Right lobe of liver (tissue), 6 donors: ENCODE measurements at regions not wholly inside any gene's neighbourhood (a gene's known extent, or its start where the extent isn't known, plus 50 kb on each side); places are given as distances from the start of the nearest gene placed in this dataset.

Experiments
- ATAC-seq, 4 donors: fragments of 200-7000 bp; cut with Tn5 transposase; one replicate each; pipeline ENCODE4 v1.9.1; 2020; ENCODE audit warnings: mild to moderate bottlenecking in 4 of 4, moderate library complexity in 4 of 4
- DNase-seq, 3 donors: peaks; one replicate each; pipeline ENCODE4 v3.0.0-alpha.2; 2020
- H3K27ac ChIP-seq, 3 donors: fragments of 200-600 bp; one replicate each; pipeline ENCODE4 v1.8.0; 2022
- H3K27me3 ChIP-seq, 2 donors: fragments of 200-600 bp; one replicate each; pipeline ENCODE4 v1.8.0; 2022
- H3K36me3 ChIP-seq, 4 donors: fragments of 200-600 bp; sonication (generic) in 1 of 4; one replicate each; pipeline versions ENCODE4 v1.5.1 to v1.8.0; 2017 to 2022; ENCODE audit warnings: control low read depth in 1 of 4
- H3K4me1 ChIP-seq, 4 donors: fragments of 200-600 bp; sonication (generic) in 1 of 4; one replicate each; pipeline versions ENCODE4 v1.5.1 to v1.8.0; 2017 to 2022; ENCODE audit warnings: control low read depth in 1 of 4
- H3K4me3 ChIP-seq, 3 donors: fragments of 200-600 bp; one replicate each; pipeline ENCODE4 v1.8.0; 2022
- H3K9me3 ChIP-seq, 4 donors: fragments of 200-600 bp; sonication (generic) in 1 of 4; one replicate each; pipeline versions ENCODE4 v1.5.1 to v1.8.0; 2017 to 2022; ENCODE audit warnings: control low read depth in 1 of 4
- POLR2A ChIP-seq: fragments of 450-650 bp; IDR thresholded peaks from one replicate; pipeline ENCODE4 v1.6.1; 2017; ENCODE audit warnings: antibody characterized with exemption, mild to moderate bottlenecking
- WGBS: methylation state at CpG from one replicate; pipeline ENCODE4 v1.1.6; 2018; ENCODE audit warnings: low coverage, low lambda C conversion rate; ENCODE audit not compliant: insufficient coverage; ENCODE audit errors: missing lambda C conversion rate; 5-methylcytosine and 5-hydroxymethylcytosine counted together
- intact Hi-C, 2 donors: fragments of 100-400 bp; cut with DNase I; formaldehyde crosslinking; loops; one replicate each; pipeline versions ENCODE4 v1.11.2 to v1.14.1; 2022
- TF ChIP-seq, protein P1 (sequence below), 4 donors: fragments of 200-600 bp in 3 of 4; fragments of 450-650 bp in 1 of 4; IDR thresholded peaks; one replicate each; pipeline versions ENCODE4 v1.5.1 to v1.8.0; 2016 to 2022; ENCODE audit warnings: antibody characterized with exemption in 4 of 4, mild to moderate bottlenecking in 2 of 4
- donor health status: DM: no; HTN: yes; CAD: no.
- donor health status: DM: no; HTN: no; CAD: no.
- donor health status: DM: no; HTN: no; CAD: no.
- donor health status: DM: no; HTN: yes; CAD: no.
- donor health status: DM: no; HTN: yes; CAD: no.

DNA sequence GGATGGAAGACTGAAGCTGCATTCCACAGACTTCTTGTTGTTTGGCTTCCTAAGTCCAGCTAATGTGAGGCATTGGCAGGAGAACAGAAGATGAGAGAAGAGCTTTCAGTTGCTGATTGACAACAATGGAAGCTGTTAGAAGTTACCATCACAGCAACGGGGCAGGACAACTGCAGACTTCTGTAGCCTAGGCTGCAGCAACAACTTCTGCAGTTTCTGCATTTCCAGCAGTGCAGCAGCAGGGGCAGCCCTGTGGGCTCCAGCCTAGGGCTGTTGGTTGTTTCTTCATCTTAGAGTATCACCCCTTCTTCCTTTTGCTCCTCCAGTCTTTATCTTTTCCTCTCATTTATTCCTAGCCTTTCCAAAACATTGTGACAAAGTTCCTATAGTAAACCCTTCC, 528.8 kb upstream of the PTGER4 start:
- ATAC-seq (peak in 2 of 4 donors; percentile 18 to 31), DNase-seq (no peak)
- H3K27ac ChIP-seq, result no peak overlapping the region
- no peak for TF ChIP-seq POLR2A
- H3K4me3 ChIP-seq, result no peak overlapping the region
- no peaks in the 10 kb centered on the region for H3K9me3 ChIP-seq
- no peaks in the 10 kb centered on the region for H3K4me1 ChIP-seq
- no peaks in the 10 kb centered on the region for H3K27me3 ChIP-seq
- WGBS, result no CpG with 5 or more reads among the region's 1 CpG
- no peaks in the 10 kb centered on the region for H3K36me3 ChIP-seq
- intact Hi-C loops, result no loop called here

DNA sequence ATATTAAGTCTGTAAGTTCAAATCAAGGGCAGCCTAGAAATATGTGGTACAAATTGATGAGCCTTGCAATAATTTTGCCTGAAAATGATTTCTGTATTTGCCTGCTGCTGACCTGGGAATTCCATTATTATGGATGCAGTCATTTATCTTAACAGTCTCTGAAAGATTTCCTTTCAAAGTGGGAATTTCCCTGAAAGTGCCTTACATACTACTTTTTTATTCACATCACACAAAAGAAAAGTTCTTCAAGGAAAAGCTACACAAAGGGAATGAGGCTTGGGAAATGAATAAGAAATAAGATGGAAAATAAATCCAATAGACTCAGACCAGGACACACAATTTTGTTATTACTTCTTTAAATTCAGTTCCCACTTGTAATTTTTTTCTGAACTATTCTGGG, 537.8 kb upstream of the PTGER4 start:
- Histone ChIP-seq H3K4me1 (no peaks in the 10 kb centered on the region), H3K4me3 (no peak overlapping the region), H3K27ac (no peak overlapping the region), H3K36me3 (no peaks in the 10 kb centered on the region), H3K9me3 (no peaks in the 10 kb centered on the region), H3K27me3 (no peaks in the 10 kb centered on the region)
- ATAC-seq (no peak), DNase-seq (no peak)
- no peak for TF ChIP-seq POLR2A
- TF ChIP-seq, protein P1, sequence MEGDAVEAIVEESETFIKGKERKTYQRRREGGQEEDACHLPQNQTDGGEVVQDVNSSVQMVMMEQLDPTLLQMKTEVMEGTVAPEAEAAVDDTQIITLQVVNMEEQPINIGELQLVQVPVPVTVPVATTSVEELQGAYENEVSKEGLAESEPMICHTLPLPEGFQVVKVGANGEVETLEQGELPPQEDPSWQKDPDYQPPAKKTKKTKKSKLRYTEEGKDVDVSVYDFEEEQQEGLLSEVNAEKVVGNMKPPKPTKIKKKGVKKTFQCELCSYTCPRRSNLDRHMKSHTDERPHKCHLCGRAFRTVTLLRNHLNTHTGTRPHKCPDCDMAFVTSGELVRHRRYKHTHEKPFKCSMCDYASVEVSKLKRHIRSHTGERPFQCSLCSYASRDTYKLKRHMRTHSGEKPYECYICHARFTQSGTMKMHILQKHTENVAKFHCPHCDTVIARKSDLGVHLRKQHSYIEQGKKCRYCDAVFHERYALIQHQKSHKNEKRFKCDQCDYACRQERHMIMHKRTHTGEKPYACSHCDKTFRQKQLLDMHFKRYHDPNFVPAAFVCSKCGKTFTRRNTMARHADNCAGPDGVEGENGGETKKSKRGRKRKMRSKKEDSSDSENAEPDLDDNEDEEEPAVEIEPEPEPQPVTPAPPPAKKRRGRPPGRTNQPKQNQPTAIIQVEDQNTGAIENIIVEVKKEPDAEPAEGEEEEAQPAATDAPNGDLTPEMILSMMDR (IDR thresholded peaks at IDR 0.05), result no peak
- intact Hi-C loops, result no loop called here

DNA sequence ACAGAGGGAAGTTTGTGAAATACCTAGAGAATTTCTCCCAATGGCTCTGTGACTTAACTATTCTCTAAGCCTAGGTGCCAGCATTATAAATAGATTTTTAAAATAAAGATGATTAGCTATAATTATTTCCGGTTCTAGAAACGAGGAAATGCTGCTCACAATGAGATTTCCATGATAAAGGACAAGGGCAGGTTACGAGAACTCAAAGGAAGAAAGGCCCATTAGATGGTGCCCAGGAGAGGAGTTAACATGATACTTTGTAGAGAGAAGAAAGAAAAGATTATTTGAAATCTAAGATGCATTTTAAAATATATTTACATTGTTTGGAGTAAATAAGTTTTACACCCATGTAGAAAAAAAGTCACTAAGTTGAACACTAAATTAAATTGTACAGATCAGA, 538.3 kb upstream of the PTGER4 start:
- TF ChIP-seq, protein P1 (IDR thresholded peaks at IDR 0.05), result no peak
- TF ChIP-seq POLR2A, result no peak
- 55% methylated on average over 3 of the region's 3 CpGs for WGBS

DNA sequence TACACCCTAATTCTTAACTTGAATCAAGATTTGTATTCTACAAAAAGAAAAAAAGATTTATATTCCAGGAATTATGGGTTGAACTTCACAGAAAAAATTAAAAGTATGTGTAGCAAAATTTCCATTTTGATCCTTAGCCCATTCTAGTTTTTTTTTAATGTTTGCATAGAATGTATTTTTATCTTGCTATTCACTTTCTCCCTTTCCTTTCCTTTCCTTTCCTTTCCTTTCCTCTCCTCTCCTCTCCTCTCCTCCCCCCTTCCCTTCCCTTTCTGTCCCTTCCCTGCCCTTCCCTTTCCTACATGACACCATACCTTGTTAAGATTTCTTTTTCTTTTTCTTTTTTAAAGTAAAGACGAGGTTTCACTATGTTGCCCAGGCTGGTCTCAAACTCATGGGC, 542.5 kb upstream of the PTGER4 start:
- H3K36me3 ChIP-seq, result no peaks in the 10 kb centered on the region
- whole genome bisulfite sequencing, result 43% methylated on average over 1 of the region's 1 CpG
- no peak overlapping the region for H3K27ac ChIP-seq
- TF ChIP-seq, protein P1 (IDR thresholded peaks at IDR 0.05), result no peak
- no peak for TF ChIP-seq POLR2A
- no peaks in the 10 kb centered on the region for H3K9me3 ChIP-seq
- no peaks in the 10 kb centered on the region for H3K4me1 ChIP-seq
- intact Hi-C loops, result no loop called here
- DNase-seq (no peak), ATAC-seq (no peak)
- no peak overlapping the region for H3K4me3 ChIP-seq
- H3K27me3 ChIP-seq, result no peaks in the 10 kb centered on the region

More for the DNA sequence above, 538.3 kb upstream of the PTGER4 start:
- Histone ChIP-seq H3K27me3 (no peaks in the 10 kb centered on the region), H3K9me3 (no peaks in the 10 kb centered on the region), H3K4me3 (no peak overlapping the region), H3K27ac (no peak overlapping the region), H3K36me3 (no peaks in the 10 kb centered on the region), H3K4me1 (no peaks in the 10 kb centered on the region)
- DNase-seq (no peak), ATAC-seq (no peak)
- intact Hi-C loops, result no loop called here

DNA sequence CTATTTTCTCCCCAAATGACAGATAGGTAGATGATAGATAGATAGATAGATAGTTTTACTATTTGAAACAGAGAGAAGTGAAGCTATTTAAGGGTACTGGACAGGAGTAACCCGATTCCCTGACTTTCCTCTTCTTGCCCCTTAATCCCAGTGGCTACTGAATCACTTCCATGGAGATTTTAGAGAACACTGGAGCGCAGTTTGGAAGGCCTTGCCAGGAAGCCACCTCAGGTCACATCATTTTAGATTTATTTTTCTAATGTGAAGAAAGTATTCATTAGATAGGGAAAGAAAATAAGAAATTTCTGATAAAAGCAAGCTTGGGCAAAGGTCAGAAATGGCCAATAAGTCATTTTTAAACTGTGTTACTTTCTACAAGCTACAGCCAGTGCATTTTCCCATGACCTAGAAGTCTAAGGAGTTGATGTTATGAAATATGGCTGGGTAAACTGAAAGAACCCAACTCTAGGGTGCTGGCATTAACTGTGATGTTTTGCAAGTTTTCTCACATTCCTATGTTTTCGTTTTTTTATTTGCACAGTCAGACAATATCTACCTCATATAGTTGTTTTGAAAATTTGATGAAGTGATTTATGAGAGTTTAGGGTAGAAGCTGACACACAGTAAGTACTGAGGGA, 544.7 kb upstream of the PTGER4 start:
- Histone ChIP-seq H3K27me3 (no peaks in the 10 kb centered on the region), H3K4me1 (no peaks in the 10 kb centered on the region), H3K36me3 (no peaks in the 10 kb centered on the region), H3K27ac (no peak overlapping the region), H3K9me3 (no peaks in the 10 kb centered on the region), H3K4me3 (no peak overlapping the region)
- DNase-seq, result no peak
- no peak for ATAC-seq
- intact Hi-C loops, result no loop called here
- TF ChIP-seq, protein P1 (IDR thresholded peaks at IDR 0.05), result no peak
- no peak for TF ChIP-seq POLR2A
- WGBS, result 56% methylated on average over 3 of the region's 3 CpGs
